ENCODE measurements at regions not wholly inside any gene's neighbourhood (a gene's known extent, or its start where the extent isn't known, plus 50 kb on each side); places are given as distances from the start of the nearest gene placed in this dataset.
A peak's percentile ranks its signal among the peaks of the same experiment; 100 is the strongest.

GRCh38 chrX:109934935-109935334 is 68.0 kb upstream of the TMEM164 start:
- H3K9me3 Mint-ChIP-seq, result no peaks in the 10 kb centered on the region
- H3K36me3 Mint-ChIP-seq (ENCODE audit: insufficient read depth), result no peaks in the 10 kb centered on the region
- H3K27me3 Mint-ChIP-seq, result peaks cover 4 to 7% of the 10 kb centered on the region in 2 donors
- H3K4me3 Mint-ChIP-seq, result no peak overlapping the region
- H3K4me1 Mint-ChIP-seq (ENCODE audit: low read depth in 2 of 2), result peaks cover 0 to 7% of the 10 kb centered on the region in 2 donors
- DNase-seq (no peak), ATAC-seq (replicated peaks) (no peak)
- no peak overlapping the region for H3K27ac Mint-ChIP-seq

DNA sequence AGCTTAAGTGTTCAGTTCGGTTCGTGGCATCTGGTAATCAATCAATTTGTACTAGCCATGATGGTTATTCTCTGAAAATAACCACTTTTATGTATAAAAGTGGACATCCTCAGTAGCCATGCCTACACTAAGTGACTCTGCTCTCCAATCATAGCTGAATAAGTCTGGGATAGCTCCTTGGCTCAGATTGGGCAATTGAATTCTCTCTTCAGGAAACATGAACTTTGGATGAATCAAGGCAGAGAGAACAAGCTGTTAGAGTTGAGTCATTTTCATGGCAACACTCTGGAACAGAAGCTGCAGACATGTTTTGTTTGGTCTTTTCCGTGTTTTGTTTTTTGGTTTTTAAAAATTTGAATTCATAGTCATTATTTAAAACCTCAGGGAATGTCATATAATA is 66.8 kb upstream of the TMEM164 start:
- Mint-ChIP-seq H3K27me3 (peaks cover 4 to 7% of the 10 kb centered on the region in 2 donors), H3K9me3 (no peaks in the 10 kb centered on the region), H3K4me1 (ENCODE audit: low read depth in 2 of 2) (peaks cover 0 to 7% of the 10 kb centered on the region in 2 donors), H3K4me3 (no peak overlapping the region), H3K36me3 (ENCODE audit: insufficient read depth) (no peaks in the 10 kb centered on the region), H3K27ac (no peak overlapping the region)
- DNase-seq (no peak), ATAC-seq (replicated peaks) (no peak)

GRCh38 chrX:109936598-109936997 is 66.3 kb upstream of the TMEM164 start:
- H3K36me3 Mint-ChIP-seq (ENCODE audit: insufficient read depth), result no peaks in the 10 kb centered on the region
- H3K27me3 Mint-ChIP-seq, result peaks cover 4 to 7% of the 10 kb centered on the region in 2 donors
- no peak overlapping the region for H3K4me3 Mint-ChIP-seq
- H3K27ac Mint-ChIP-seq, result no peak overlapping the region
- no peak for ATAC-seq (replicated peaks)
- no peaks in the 10 kb centered on the region for H3K9me3 Mint-ChIP-seq
- H3K4me1 Mint-ChIP-seq (ENCODE audit: low read depth in 2 of 2), result peaks cover 0 to 7% of the 10 kb centered on the region in 2 donors
- no peak for DNase-seq

- ATAC-seq (replicated peaks) (peak; percentile 86), DNase-seq (no peak)
- Mint-ChIP-seq H3K4me1 (ENCODE audit: low read depth in 2 of 2) (peaks cover 0 to 8% of the 10 kb centered on the region in 2 donors), H3K27me3 (peaks cover 4% of the 10 kb centered on the region in 2 donors), H3K9me3 (no peaks in the 10 kb centered on the region), H3K4me3 (no peak overlapping the region), H3K27ac (no peak overlapping the region), H3K36me3 (ENCODE audit: insufficient read depth) (no peaks in the 10 kb centered on the region)
Observed at GRCh38 chrX:109939498-109939897, 63.4 kb upstream of the TMEM164 start.

DNA sequence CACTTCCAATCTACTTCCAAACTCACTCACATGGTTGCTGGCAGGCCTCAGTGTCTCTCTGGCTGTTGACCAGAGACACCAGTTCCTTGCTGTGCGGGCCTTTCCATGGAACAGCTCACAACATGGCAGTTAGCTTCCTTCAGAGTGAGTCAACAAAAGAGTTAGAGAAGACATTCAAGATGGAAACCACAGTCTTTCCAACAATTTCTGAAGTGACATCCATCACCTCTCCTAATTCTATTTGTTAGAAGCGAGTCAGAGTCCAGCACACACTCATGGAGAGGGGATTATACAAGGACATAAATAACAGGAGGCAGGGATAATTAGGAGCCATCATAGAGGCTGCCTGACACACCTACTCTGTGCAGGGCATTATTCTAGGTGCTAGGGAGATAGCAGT is 62.5 kb upstream of the TMEM164 start:
- no peak for ATAC-seq (replicated peaks)
- no peak overlapping the region for H3K27ac Mint-ChIP-seq
- H3K27me3 Mint-ChIP-seq, result peaks cover 0 to 4% of the 10 kb centered on the region in 2 donors
- no peak overlapping the region for H3K4me3 Mint-ChIP-seq
- H3K36me3 Mint-ChIP-seq (ENCODE audit: insufficient read depth), result no peaks in the 10 kb centered on the region
- DNase-seq, result no peak
- peaks cover 0 to 8% of the 10 kb centered on the region in 2 donors for H3K4me1 Mint-ChIP-seq (ENCODE audit: low read depth in 2 of 2)
- H3K9me3 Mint-ChIP-seq, result no peaks in the 10 kb centered on the region

GRCh38 chrX:109943092-109943739 is 59.7 kb upstream of the TMEM164 start:
- ATAC-seq (replicated peaks) (no peak), DNase-seq (no peak)
- no peaks in the 10 kb centered on the region for H3K36me3 Mint-ChIP-seq (ENCODE audit: insufficient read depth)
- no peak overlapping the region for H3K27ac Mint-ChIP-seq
- H3K4me3 Mint-ChIP-seq, result no peak overlapping the region
- peaks cover 0 to 8% of the 10 kb centered on the region in 2 donors for H3K4me1 Mint-ChIP-seq (ENCODE audit: low read depth in 2 of 2)
- H3K27me3 Mint-ChIP-seq, result no peaks in the 10 kb centered on the region
- no peaks in the 10 kb centered on the region for H3K9me3 Mint-ChIP-seq

GRCh38 chrX:109943740-109944092 is 59.2 kb upstream of the TMEM164 start:
- ATAC-seq (replicated peaks) (no peak), DNase-seq (no peak)
- Mint-ChIP-seq H3K4me1 (ENCODE audit: low read depth in 2 of 2) (peaks cover 0 to 8% of the 10 kb centered on the region in 2 donors), H3K36me3 (ENCODE audit: insufficient read depth) (no peaks in the 10 kb centered on the region), H3K27ac (no peak overlapping the region), H3K4me3 (no peak overlapping the region), H3K9me3 (no peaks in the 10 kb centered on the region), H3K27me3 (no peaks in the 10 kb centered on the region)

- Mint-ChIP-seq H3K4me3 (peak overlapping the region in 1 of 2 donors; percentile 14), H3K4me1 (ENCODE audit: low read depth in 2 of 2) (peaks cover 0 to 15% of the 10 kb centered on the region in 2 donors), H3K27ac (peak overlapping the region in 1 of 2 donors; percentile 38), H3K27me3 (no peaks in the 10 kb centered on the region), H3K36me3 (ENCODE audit: insufficient read depth) (no peaks in the 10 kb centered on the region), H3K9me3 (no peaks in the 10 kb centered on the region)
- DNase-seq (no peak), ATAC-seq (replicated peaks) (peak; percentile 90)
Observed at GRCh38 chrX:109952050-109952449, 50.9 kb upstream of the TMEM164 start.

DNA sequence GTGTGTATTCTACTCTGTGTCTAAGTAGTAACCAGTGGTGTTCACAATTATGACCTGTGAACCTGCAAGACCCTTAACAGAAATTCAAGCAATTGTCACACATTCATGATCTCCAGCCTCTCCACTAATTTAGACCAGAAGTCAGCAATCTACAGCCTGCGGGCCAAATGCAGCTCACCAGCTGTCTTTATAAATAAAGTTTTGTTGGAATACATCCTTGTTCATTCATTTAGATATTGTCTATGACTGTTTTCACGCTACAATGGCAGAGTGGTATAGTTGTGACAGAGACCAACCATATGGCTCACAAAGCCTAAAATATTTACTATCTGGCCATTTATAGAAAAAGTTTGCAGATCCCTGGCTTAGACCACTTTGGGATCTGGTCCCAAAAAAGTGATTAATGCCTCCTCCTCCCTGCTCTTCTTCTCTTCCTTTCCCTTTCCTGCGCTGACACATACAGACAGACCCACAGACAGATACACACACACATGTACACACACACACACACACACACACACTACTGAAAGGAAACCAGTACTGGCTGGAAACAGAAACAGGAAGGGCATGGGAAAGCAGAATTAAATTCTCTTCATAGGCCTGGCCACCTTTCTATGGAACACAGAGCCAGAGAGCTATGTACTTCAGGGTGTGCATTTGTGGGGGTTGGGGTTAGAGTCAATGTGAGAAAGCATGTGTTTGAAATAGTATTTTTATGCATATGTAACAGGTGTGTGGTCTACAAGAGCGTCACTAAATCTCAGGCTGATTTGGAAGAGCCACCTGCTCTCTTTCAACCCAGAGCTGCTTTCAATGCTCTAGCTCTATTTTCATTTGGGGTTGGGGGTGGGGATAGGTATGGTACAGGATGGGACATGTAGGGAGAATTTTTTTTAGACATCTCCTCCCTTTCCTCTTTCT is 49.7 kb upstream of the TMEM164 start:
- no peaks in the 10 kb centered on the region for H3K27me3 Mint-ChIP-seq
- no peak for DNase-seq
- ATAC-seq (replicated peaks), result peak; percentile 59
- H3K9me3 Mint-ChIP-seq, result no peaks in the 10 kb centered on the region
- no peak overlapping the region for H3K27ac Mint-ChIP-seq
- H3K4me1 Mint-ChIP-seq (ENCODE audit: low read depth in 2 of 2), result peaks cover 3 to 17% of the 10 kb centered on the region in 2 donors
- no peak overlapping the region for H3K4me3 Mint-ChIP-seq
- no peaks in the 10 kb centered on the region for H3K36me3 Mint-ChIP-seq (ENCODE audit: insufficient read depth)
